ENCODE measurements at regions not wholly inside any gene's neighbourhood (a gene's known extent, or its start where the extent isn't known, plus 50 kb on each side); places are given as distances from the start of the nearest gene placed in this dataset.

- TF ChIP-seq CTCF (conservative IDR thresholded peaks at IDR 0.05; ENCODE audit: low read depth, low read length) (no peak), MAFK (IDR thresholded peaks at IDR 0.05; ENCODE audit: low read depth, low read length) (no peak), POLR2A (IDR thresholded peaks at IDR 0.05; ENCODE audit: low read depth, low read length) (no peak), USF2 (IDR thresholded peaks at IDR 0.05; ENCODE audit: low read depth, low read length) (no peak), RCOR1 (IDR thresholded peaks at IDR 0.05; ENCODE audit: insufficient replicate concordance, low read length) (no peak), CEBPB (IDR thresholded peaks at IDR 0.05; ENCODE audit: low read depth, low read length) (no peak), CHD1 (IDR thresholded peaks at IDR 0.05; ENCODE audit: low read depth, low read length) (no peak), FOS (IDR thresholded peaks at IDR 0.05; ENCODE audit: low read depth, low read length) (no peak), BHLHE40 (IDR thresholded peaks at IDR 0.05; ENCODE audit: low read depth, low read length) (no peak), ELK1 (IDR thresholded peaks at IDR 0.05; ENCODE audit: borderline replicate concordance, low read depth, low read length) (no peak), RFX5 (IDR thresholded peaks at IDR 0.05; ENCODE audit: low read depth, low read length) (no peak), SMC3 (IDR thresholded peaks at IDR 0.05; ENCODE audit: low read depth, low read length) (no peak), RAD21 (IDR thresholded peaks at IDR 0.05; ENCODE audit: low read length) (no peak), MAZ (IDR thresholded peaks at IDR 0.05; ENCODE audit: borderline replicate concordance, low read depth, low read length) (no peak)
Observed at GRCh38 chr11:113579292-113579940, 104.2 kb upstream of the DRD2 start.

All from IMR-90 (cell line).